Progenitor cell of endocrine pancreas (in vitro differentiated cells): ENCODE measurements at regions not wholly inside any gene's neighbourhood (a gene's known extent, or its start where the extent isn't known, plus 50 kb on each side); places are given as distances from the start of the nearest gene placed in this dataset.
A peak's percentile ranks its signal among the peaks of the same experiment; 100 is the strongest.

ENCODE experiments used
- DNase-seq: peaks from one replicate; pipeline ENCODE4 v3.0.0; 2021; ENCODE audit warnings: low spot score; ENCODE audit not compliant: unreplicated experiment
- H3K27ac Mint-ChIP-seq: 2 replicates; pipeline ENCODE4 v1.8.0; 2021; ENCODE audit warnings: mild to moderate bottlenecking, moderate library complexity, mixed read lengths
- H3K27me3 Mint-ChIP-seq: 2 replicates; pipeline ENCODE4 v1.8.0; 2021; ENCODE audit warnings: mixed read lengths
- H3K36me3 Mint-ChIP-seq: 2 replicates; pipeline ENCODE4 v1.8.0; 2022; ENCODE audit warnings: mixed read lengths; ENCODE audit not compliant: insufficient read depth
- H3K4me1 Mint-ChIP-seq: 2 replicates; pipeline ENCODE4 v1.8.0; 2021; ENCODE audit warnings: low read depth, mixed read lengths
- H3K4me3 Mint-ChIP-seq: 2 replicates; pipeline ENCODE4 v1.8.0; 2021; ENCODE audit warnings: low read depth, mild to moderate bottlenecking, moderate library complexity, mixed read lengths
- H3K9me3 Mint-ChIP-seq: 2 replicates; pipeline ENCODE4 v1.8.0; 2021; ENCODE audit warnings: low read depth, mixed read lengths
- TF ChIP-seq, protein P1 (sequence below): fragments of 200-600 bp; sonication (generic); IDR thresholded peaks from one replicate; pipeline ENCODE4 v1.5.0; 2021; ENCODE audit warnings: antibody characterized with exemption, mild to moderate bottlenecking; ENCODE audit not compliant: unreplicated experiment

DNA sequence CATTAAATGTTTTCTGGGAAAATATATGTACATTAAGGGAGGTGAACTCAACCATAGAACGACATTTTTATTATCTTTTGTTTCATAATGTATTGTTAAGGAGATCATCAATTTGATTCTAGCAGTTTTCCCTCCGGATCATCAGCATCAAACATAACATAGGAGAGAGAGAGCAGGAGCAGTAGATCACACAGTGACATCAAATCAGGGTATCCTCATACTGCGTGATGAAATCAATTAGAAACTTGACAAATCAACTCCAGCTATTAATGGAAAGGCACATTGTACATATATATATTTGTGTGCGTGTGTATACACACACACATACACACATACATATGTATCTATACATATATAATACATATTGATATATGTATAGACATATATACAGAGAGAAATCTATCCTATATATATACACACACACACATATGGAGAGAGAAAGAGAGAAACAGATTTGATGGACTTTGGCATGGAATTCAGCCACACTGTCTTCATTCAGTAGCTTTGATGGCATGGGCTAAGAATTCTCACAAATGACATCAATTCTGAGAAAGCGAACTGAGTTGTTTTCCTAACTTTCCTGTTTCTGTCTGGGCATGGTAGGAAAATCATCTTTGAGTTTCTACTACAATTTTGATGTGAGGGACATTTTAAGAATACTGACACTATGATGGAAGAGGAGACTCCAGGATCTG lies 1302.8 kb upstream of the SEL1L start:
- no peaks in the 10 kb centered on the region for H3K4me1 Mint-ChIP-seq
- no peaks in the 10 kb centered on the region for H3K9me3 Mint-ChIP-seq
- peaks cover 4% of the 10 kb centered on the region for H3K27me3 Mint-ChIP-seq
- TF ChIP-seq, protein P1, sequence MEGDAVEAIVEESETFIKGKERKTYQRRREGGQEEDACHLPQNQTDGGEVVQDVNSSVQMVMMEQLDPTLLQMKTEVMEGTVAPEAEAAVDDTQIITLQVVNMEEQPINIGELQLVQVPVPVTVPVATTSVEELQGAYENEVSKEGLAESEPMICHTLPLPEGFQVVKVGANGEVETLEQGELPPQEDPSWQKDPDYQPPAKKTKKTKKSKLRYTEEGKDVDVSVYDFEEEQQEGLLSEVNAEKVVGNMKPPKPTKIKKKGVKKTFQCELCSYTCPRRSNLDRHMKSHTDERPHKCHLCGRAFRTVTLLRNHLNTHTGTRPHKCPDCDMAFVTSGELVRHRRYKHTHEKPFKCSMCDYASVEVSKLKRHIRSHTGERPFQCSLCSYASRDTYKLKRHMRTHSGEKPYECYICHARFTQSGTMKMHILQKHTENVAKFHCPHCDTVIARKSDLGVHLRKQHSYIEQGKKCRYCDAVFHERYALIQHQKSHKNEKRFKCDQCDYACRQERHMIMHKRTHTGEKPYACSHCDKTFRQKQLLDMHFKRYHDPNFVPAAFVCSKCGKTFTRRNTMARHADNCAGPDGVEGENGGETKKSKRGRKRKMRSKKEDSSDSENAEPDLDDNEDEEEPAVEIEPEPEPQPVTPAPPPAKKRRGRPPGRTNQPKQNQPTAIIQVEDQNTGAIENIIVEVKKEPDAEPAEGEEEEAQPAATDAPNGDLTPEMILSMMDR = no peak
- DNase-seq = no peak
- H3K36me3 Mint-ChIP-seq = no peaks in the 10 kb centered on the region
- H3K27ac Mint-ChIP-seq = no peak overlapping the region
- H3K4me3 Mint-ChIP-seq = no peak overlapping the region

DNA sequence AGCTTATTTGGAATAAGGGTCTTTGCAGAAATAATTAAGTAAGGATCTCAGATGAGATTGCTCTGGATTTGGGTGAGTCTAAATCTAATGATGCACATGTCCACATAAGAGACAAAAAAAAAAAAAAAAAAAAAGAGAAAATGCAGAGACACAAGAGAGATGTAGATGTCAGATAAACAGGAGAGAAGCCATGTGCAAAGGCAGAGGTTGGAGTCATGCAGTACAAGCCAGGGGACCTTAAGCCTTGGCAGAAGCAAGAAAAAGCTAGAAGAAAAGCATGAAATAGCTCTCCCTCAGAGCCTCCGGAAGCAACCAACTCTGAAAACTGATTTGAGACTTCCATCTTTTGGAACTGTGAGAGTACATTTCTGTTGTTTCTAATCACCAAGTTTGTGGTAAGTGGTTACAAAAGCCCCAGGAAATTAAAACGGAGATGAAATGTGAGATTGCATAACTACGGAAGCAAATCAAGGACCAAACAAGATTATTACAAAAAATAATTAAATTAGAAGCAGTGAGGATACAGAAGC lies 1304.0 kb upstream of the SEL1L start:
- Mint-ChIP-seq H3K4me1 (no peaks in the 10 kb centered on the region), H3K36me3 (no peaks in the 10 kb centered on the region), H3K27ac (no peak overlapping the region), H3K27me3 (peaks cover 4% of the 10 kb centered on the region), H3K4me3 (no peak overlapping the region), H3K9me3 (no peaks in the 10 kb centered on the region)
- TF ChIP-seq, protein P1 = no peak
- no peak for DNase-seq

DNA sequence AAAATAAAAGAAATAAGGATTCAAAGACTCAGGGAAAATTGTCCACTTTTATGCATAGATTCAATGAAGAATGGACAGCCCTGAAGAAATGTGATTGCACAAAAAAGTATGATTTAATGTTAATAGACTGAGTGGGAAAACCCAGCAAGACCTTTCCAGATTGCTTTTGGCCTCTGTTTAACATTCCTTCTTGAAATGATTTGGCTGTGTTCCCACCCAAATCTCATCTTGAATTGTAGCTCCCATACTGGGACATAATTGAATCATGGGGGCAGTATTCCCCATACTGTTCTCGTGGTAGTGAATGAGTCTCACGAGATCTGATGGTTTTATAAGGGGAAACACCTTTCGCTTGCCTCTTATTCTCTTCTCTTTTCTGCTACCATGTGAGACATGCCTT lies 1316.9 kb upstream of the SEL1L start:
- Mint-ChIP-seq H3K36me3 (no peaks in the 10 kb centered on the region), H3K4me3 (no peak overlapping the region), H3K27ac (no peak overlapping the region), H3K27me3 (no peaks in the 10 kb centered on the region), H3K9me3 (peaks cover 6% of the 10 kb centered on the region), H3K4me1 (no peaks in the 10 kb centered on the region)
- no peak for DNase-seq
- TF ChIP-seq, protein P1 = no peak

DNA sequence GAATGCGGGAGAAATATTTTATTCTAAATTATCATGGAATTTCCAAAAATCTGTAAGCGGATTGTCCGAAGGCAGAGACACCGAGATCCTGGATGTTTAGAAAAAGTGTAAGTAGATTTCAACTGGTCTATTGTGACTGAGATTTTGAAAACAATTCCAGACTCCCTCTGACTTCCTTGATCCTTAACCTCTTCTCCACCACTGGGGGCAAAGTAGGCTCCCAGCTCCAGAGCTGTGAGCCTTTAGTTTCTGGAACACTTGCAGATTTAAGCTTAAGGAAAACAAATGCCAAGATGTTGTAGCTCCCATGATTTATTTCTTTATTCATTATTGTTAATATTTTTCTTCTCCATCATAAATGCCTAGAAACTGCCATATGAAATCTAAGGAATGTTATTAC lies 1320.5 kb upstream of the SEL1L start:
- H3K9me3 Mint-ChIP-seq = peaks cover 4% of the 10 kb centered on the region
- no peaks in the 10 kb centered on the region for H3K4me1 Mint-ChIP-seq
- no peak overlapping the region for H3K4me3 Mint-ChIP-seq
- TF ChIP-seq, protein P1 = peak; percentile 37
- DNase-seq = no peak
- no peaks in the 10 kb centered on the region for H3K27me3 Mint-ChIP-seq
- no peak overlapping the region for H3K27ac Mint-ChIP-seq
- H3K36me3 Mint-ChIP-seq = no peaks in the 10 kb centered on the region

DNA sequence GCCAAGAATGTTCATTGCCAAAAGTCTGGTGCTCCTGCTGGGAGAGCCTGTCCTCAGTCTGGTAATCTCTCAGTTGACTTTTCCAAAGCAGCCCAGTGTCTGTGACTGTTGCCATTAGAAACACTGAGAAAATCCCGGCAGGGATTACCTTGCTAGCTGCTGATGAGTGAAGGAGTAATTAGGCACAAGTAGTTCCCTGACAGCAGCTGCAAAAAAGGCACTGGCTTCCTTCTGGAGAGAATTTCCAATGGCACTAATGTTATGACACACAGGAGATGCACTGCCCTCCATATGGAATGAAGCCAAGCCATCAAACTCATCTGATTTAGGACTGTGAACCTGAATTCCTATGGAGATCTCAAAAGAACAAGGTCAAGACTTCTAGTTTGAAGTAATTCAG lies 1321.2 kb upstream of the SEL1L start:
- no peak overlapping the region for H3K27ac Mint-ChIP-seq

More for the DNA sequence above, 1321.2 kb upstream of the SEL1L start:
- H3K36me3 Mint-ChIP-seq = no peaks in the 10 kb centered on the region
- TF ChIP-seq, protein P1 = no peak
- H3K27me3 Mint-ChIP-seq = no peaks in the 10 kb centered on the region
- no peaks in the 10 kb centered on the region for H3K9me3 Mint-ChIP-seq
- no peak overlapping the region for H3K4me3 Mint-ChIP-seq
- DNase-seq = no peak
- no peaks in the 10 kb centered on the region for H3K4me1 Mint-ChIP-seq
